Caco-2 (cell line): ENCODE measurements at regions not wholly inside any gene's neighbourhood (a gene's known extent, or its start where the extent isn't known, plus 50 kb on each side); places are given as distances from the start of the nearest gene placed in this dataset.

Experiments used
- BruUV-seq: library from RNA; stranded (reverse); fragments of 400-500 nt; replicated peaks from 2 replicates; lab custom pipeline; 2021; lab: Mats Ljungman, UMichigan
- CTCF ChIA-PET: fragments of 300-600 bp; sonication (Branson Sonifier 250); formaldehyde crosslinking; loops from one replicate; lab custom pipeline; 2022; ENCODE audit warnings: antibody characterized with exemption; lab: Charles Lee
- POLR2A ChIA-PET: fragments of 300-600 bp; sonication (Branson Sonifier 250); formaldehyde crosslinking; loops from one replicate; lab custom pipeline; 2022; ENCODE audit warnings: antibody characterized with exemption; lab: Charles Lee
- DNase-seq, 2 experiments: peaks; one replicate each; pipeline versions ENCODE4 v3.0.0 to v3.0.0-alpha.2; 2020 to 2022
- H3K27me3 ChIP-seq: replicated peaks from 2 replicates; pipeline ENCODE4 v1.6.0; 2011; ENCODE audit warnings: low read length; ENCODE audit not compliant: control insufficient read depth, insufficient read depth
- H3K36me3 ChIP-seq: 2 replicates; pipeline ENCODE4 v1.5.1; 2011; ENCODE audit warnings: low read length; ENCODE audit not compliant: control insufficient read depth, insufficient read depth
- H3K4me1 ChIP-seq: fragments of 250-450 bp; sonication (Bioruptor Pico); 2 replicates; pipeline ENCODE4 v1.5.1; 2020; ENCODE audit warnings: mild to moderate bottlenecking
- H3K4me3 ChIP-seq: 2 replicates; pipeline ENCODE4 v1.5.1; 2011; ENCODE audit warnings: low read depth, mild to moderate bottlenecking, control low read depth, low read length
- H3K9me3 ChIP-seq: fragments of 250-450 bp; sonication (Bioruptor Pico); 2 replicates; pipeline ENCODE4 v1.5.1; 2020; ENCODE audit warnings: mild to moderate bottlenecking, moderate library complexity
- H3K27ac Mint-ChIP-seq: one replicate; pipeline ENCODE4 v1.8.0; 2022; ENCODE audit warnings: mixed read lengths; ENCODE audit not compliant: unreplicated experiment
- H3K27me3 Mint-ChIP-seq: one replicate; pipeline ENCODE4 v1.8.0; 2022; ENCODE audit warnings: mixed read lengths; ENCODE audit not compliant: insufficient read depth, unreplicated experiment
- H3K36me3 Mint-ChIP-seq: one replicate; pipeline ENCODE4 v1.8.0; 2022; ENCODE audit warnings: mild to moderate bottlenecking, mixed read lengths; ENCODE audit not compliant: insufficient read depth, unreplicated experiment
- H3K4me1 Mint-ChIP-seq: one replicate; pipeline ENCODE4 v1.8.0; 2022; ENCODE audit warnings: low read depth, mixed read lengths; ENCODE audit not compliant: unreplicated experiment
- H3K4me3 Mint-ChIP-seq: one replicate; pipeline ENCODE4 v1.8.0; 2022; ENCODE audit warnings: mild to moderate bottlenecking, moderate library complexity, mixed read lengths; ENCODE audit not compliant: unreplicated experiment
- H3K9me3 Mint-ChIP-seq: one replicate; pipeline ENCODE4 v1.8.0; 2022; ENCODE audit warnings: mixed read lengths; ENCODE audit not compliant: unreplicated experiment
- intact Hi-C: fragments of 100-400 bp; cut with micrococcal nuclease; formaldehyde crosslinking; loops from one replicate; pipeline ENCODE4 v1.10.0; 2022; ENCODE audit not compliant: unreplicated experiment
- TF ChIP-seq, protein P1 (sequence below), 2 experiments: fragments of 200-600 bp in 1 of 2; IDR thresholded peaks; 1 replicate in 1 of 2; 2 replicates in 1 of 2; pipeline versions ENCODE4 v1.5.1 to v1.8.0; 2011 to 2022; ENCODE audit warnings: antibody characterized with exemption in 1 of 2, control low read depth in 1 of 2, inconsistent platforms in 1 of 2, low read depth in 1 of 2, low read length in 1 of 2, mild to moderate bottlenecking in 1 of 2, moderate library complexity in 1 of 2; ENCODE audit not compliant: insufficient read depth in 1 of 2, severe bottlenecking in 1 of 2, unreplicated experiment in 1 of 2

DNA sequence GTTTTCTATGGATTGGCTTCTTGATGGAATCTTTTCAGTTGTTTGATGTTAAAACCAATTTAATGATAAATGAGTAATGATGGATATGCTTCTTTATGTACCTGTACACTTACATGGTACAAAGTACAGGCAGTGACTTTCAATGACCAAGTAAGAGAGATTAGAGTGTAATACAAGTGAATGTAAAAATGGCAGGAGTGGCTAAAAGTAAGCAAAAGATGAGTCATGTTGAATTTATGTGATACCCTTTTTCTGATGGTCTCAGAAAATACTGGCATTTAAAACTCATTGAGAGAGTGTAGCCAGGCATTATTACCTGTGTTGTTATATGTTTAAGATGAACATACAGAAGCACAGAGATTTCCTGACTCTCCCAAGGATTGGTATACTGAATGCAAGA is 97.1 kb downstream of the GPR85 start:
- Histone ChIP-seq H3K27me3 (no peaks in the 10 kb centered on the region), H3K9me3 (no peaks in the 10 kb centered on the region), H3K36me3 (no peaks in the 10 kb centered on the region), H3K4me3 (no peak overlapping the region), H3K4me1 (no peaks in the 10 kb centered on the region)
- Mint-ChIP-seq H3K27me3 (no peaks in the 10 kb centered on the region), H3K27ac (no peak overlapping the region), H3K36me3 (no peaks in the 10 kb centered on the region), H3K9me3 (no peaks in the 10 kb centered on the region), H3K4me1 (peaks cover 10% of the 10 kb centered on the region), H3K4me3 (no peak overlapping the region)
- POLR2A ChIA-PET, result no interaction called here
- no TSS peak for BruUV-seq
- intact Hi-C loops, result no loop called here
- CTCF ChIA-PET, result no interaction called here
- TF ChIP-seq, protein P1, sequence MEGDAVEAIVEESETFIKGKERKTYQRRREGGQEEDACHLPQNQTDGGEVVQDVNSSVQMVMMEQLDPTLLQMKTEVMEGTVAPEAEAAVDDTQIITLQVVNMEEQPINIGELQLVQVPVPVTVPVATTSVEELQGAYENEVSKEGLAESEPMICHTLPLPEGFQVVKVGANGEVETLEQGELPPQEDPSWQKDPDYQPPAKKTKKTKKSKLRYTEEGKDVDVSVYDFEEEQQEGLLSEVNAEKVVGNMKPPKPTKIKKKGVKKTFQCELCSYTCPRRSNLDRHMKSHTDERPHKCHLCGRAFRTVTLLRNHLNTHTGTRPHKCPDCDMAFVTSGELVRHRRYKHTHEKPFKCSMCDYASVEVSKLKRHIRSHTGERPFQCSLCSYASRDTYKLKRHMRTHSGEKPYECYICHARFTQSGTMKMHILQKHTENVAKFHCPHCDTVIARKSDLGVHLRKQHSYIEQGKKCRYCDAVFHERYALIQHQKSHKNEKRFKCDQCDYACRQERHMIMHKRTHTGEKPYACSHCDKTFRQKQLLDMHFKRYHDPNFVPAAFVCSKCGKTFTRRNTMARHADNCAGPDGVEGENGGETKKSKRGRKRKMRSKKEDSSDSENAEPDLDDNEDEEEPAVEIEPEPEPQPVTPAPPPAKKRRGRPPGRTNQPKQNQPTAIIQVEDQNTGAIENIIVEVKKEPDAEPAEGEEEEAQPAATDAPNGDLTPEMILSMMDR (IDR thresholded peaks at IDR 0.05; ENCODE audit: insufficient read depth in 1 of 2, low read depth in 1 of 2, low read length in 1 of 2, severe bottlenecking in 1 of 2, unreplicated experiment in 1 of 2), result no peak
- no peak for DNase-seq

DNA sequence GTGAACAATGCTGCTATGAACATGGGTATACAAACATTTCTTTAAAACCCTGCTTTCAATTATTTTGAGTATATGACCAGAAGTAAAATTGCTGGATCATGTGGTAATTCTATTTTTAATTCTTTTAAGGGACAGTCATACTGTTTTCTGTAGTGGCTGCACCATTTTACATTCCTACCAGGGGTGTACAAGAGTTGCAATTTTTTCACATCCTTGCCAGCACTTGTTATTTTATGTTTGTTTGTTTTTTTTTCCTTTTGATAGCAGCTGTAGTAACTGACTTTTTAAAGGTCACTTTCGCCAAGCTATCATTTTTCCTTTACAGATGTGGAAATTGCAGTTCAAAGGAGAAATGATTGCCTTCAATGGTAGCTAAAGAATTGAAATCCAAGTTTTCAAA is 99.5 kb downstream of the GPR85 start:
- Histone ChIP-seq H3K4me3 (no peak overlapping the region), H3K4me1 (no peaks in the 10 kb centered on the region), H3K27me3 (no peaks in the 10 kb centered on the region), H3K36me3 (no peaks in the 10 kb centered on the region), H3K9me3 (no peaks in the 10 kb centered on the region)
- no TSS peak for BruUV-seq
- intact Hi-C loops, result no loop called here
- Mint-ChIP-seq H3K27ac (no peak overlapping the region), H3K4me3 (no peak overlapping the region), H3K36me3 (no peaks in the 10 kb centered on the region), H3K27me3 (peaks cover 1% of the 10 kb centered on the region), H3K4me1 (peaks cover 10% of the 10 kb centered on the region), H3K9me3 (no peaks in the 10 kb centered on the region)
- CTCF ChIA-PET, result no interaction called here
- TF ChIP-seq, protein P1 (IDR thresholded peaks at IDR 0.05; ENCODE audit: insufficient read depth in 1 of 2, low read depth in 1 of 2, low read length in 1 of 2, severe bottlenecking in 1 of 2, unreplicated experiment in 1 of 2), result no peak
- DNase-seq, result no peak
- POLR2A ChIA-PET, result no interaction called here

DNA sequence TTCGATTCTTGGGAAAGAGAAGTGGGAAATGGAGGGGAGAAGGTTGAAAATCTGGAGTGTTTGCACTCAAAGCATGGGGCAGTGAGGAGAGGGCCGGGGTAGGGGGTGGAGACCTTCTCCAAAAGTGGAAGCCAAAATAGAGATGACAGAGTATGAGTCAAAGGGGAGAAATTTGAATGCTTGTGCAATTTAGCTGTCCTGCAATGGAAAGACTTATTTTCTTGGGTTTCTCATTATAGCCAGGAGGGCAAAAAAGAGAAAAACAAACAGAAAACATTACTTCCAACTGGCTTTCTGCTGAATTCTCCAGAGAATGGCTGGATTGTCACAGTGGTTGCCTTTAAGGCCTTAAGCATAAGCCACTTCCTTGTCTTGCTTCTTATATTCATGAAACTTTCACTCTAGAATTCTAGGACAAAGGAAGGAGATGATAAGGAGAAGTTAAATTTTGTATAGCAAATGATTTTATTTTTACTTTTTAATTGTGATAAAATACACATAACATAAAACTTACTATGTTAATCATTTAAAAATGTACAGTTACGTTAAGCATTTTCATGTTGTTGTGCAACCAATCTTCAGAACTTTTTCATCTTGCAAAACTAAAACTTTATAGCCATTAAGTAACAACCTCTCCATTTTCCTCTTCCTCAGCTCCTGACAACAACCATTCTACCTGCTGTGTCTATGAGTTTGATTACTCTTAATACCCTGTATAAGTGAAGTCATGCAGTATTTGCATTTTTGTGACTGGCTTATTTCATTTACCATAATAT is 100.2 kb downstream of the GPR85 start:
- peaks cover 2% of the 10 kb centered on the region for H3K27me3 Mint-ChIP-seq
- ChIA-PET POLR2A (no interaction called here), CTCF (no interaction called here)
- no peaks in the 10 kb centered on the region for H3K36me3 Mint-ChIP-seq
- no peaks in the 10 kb centered on the region for H3K4me1 ChIP-seq
- TF ChIP-seq, protein P1 (IDR thresholded peaks at IDR 0.05; ENCODE audit: insufficient read depth in 1 of 2, low read depth in 1 of 2, low read length in 1 of 2, severe bottlenecking in 1 of 2, unreplicated experiment in 1 of 2), result no peak
- BruUV-seq, result no TSS peak
- no peak for DNase-seq
- H3K4me3 ChIP-seq, result no peak overlapping the region
- intact Hi-C loops, result no loop called here
- H3K9me3 ChIP-seq, result no peaks in the 10 kb centered on the region
- no peak overlapping the region for H3K27ac Mint-ChIP-seq
- H3K4me3 Mint-ChIP-seq, result no peak overlapping the region
- no peaks in the 10 kb centered on the region for H3K9me3 Mint-ChIP-seq
- H3K36me3 ChIP-seq, result no peaks in the 10 kb centered on the region
- H3K27me3 ChIP-seq, result no peaks in the 10 kb centered on the region
- H3K4me1 Mint-ChIP-seq, result peaks cover 10% of the 10 kb centered on the region
